Kasumi-1 (cell line): ENCODE measurements at regions not wholly inside any gene's neighbourhood (a gene's known extent, or its start where the extent isn't known, plus 50 kb on each side); places are given as distances from the start of the nearest gene placed in this dataset.

Source experiments
- DNase-seq, 2 experiments: peaks; one replicate each; lab custom pipeline; 2025; lab: John Stamatoyannopoulos, UW

GRCh38 chr12:42855362-42855950 is 265.9 kb upstream of the PRICKLE1 start:
- no peak for DNase-seq

- no peak for DNase-seq
Measured at GRCh38 chr12:42854826-42855225, 265.3 kb upstream of the PRICKLE1 start.

- DNase-seq: no peak
Measured at GRCh38 chr12:42854208-42854607, 264.7 kb upstream of the PRICKLE1 start.

- no peak for DNase-seq
Measured at GRCh38 chr12:42853370-42854140, 264.0 kb upstream of the PRICKLE1 start.

- DNase-seq: no peak
Measured at GRCh38 chr12:42846782-42847181, 257.2 kb upstream of the PRICKLE1 start.

- no peak for DNase-seq
Measured at GRCh38 chr12:42834062-42834461, 244.5 kb upstream of the PRICKLE1 start.

GRCh38 chr12:42828836-42829235 is 239.3 kb upstream of the PRICKLE1 start:
- DNase-seq: no peak

- DNase-seq: no peak
Measured at GRCh38 chr12:42824327-42824726, 234.8 kb upstream of the PRICKLE1 start.

- DNase-seq: no peak
Measured at GRCh38 chr12:42823679-42824078, 234.1 kb upstream of the PRICKLE1 start.

- no peak for DNase-seq
Measured at GRCh38 chr12:42819846-42820245, 230.3 kb upstream of the PRICKLE1 start.

GRCh38 chr12:42815068-42815467 is 225.5 kb upstream of the PRICKLE1 start:
- no peak for DNase-seq

- DNase-seq: no peak
Measured at GRCh38 chr12:42812871-42813270, 223.3 kb upstream of the PRICKLE1 start.

GRCh38 chr12:42812086-42812485 is 222.5 kb upstream of the PRICKLE1 start:
- DNase-seq: no peak

GRCh38 chr12:42810006-42810405 is 220.5 kb upstream of the PRICKLE1 start:
- no peak for DNase-seq

- no peak for DNase-seq
Measured at GRCh38 chr12:42809226-42809625, 219.7 kb upstream of the PRICKLE1 start.

- DNase-seq: no peak
Measured at GRCh38 chr12:42807766-42808165, 218.2 kb upstream of the PRICKLE1 start.

GRCh38 chr12:42807251-42807650 is 217.7 kb upstream of the PRICKLE1 start:
- no peak for DNase-seq

GRCh38 chr12:42804928-42805327 is 215.4 kb upstream of the PRICKLE1 start:
- no peak for DNase-seq

GRCh38 chr12:42802785-42803189 is 213.2 kb upstream of the PRICKLE1 start:
- no peak for DNase-seq

- DNase-seq: no peak
Measured at GRCh38 chr12:42801271-42801670, 211.7 kb upstream of the PRICKLE1 start.

GRCh38 chr12:42799966-42800365 is 210.4 kb upstream of the PRICKLE1 start:
- no peak for DNase-seq

GRCh38 chr12:42798811-42799438 is 209.4 kb upstream of the PRICKLE1 start:
- no peak for DNase-seq

GRCh38 chr12:42794806-42795205 is 205.3 kb upstream of the PRICKLE1 start:
- DNase-seq: no peak
